CD8-positive, alpha-beta memory T cell (primary cell): ENCODE measurements at regions not wholly inside any gene's neighbourhood (a gene's known extent, or its start where the extent isn't known, plus 50 kb on each side); places are given as distances from the start of the nearest gene placed in this dataset.

Experiments
- CTCF ChIA-PET: fragments of 350-600 bp; sonication (Branson Sonifier 250); formaldehyde crosslinking; loops from one replicate; lab custom pipeline; 2021; ENCODE audit warnings: antibody characterized with exemption; lab: Charles Lee
- POLR2A ChIA-PET: fragments of 350-600 bp; sonication (Branson Sonifier 250); formaldehyde crosslinking; loops from one replicate; lab custom pipeline; 2021; ENCODE audit warnings: antibody characterized with exemption; lab: Charles Lee
- DNase-seq, 5 donors: peaks; one replicate each; pipeline versions ENCODE4 v3.0.0 to v3.0.0-alpha.2; 2020 to 2022; ENCODE audit warnings: mixed read lengths in 1 of 5
- H3K27ac ChIP-seq: one replicate; pipeline ENCODE4 v1.7.0; 2013; ENCODE audit warnings: low read depth, mild to moderate bottlenecking, low read length, moderate library complexity
- H3K27me3 ChIP-seq: 2 replicates; pipeline ENCODE4 v1.7.0; 2013; ENCODE audit warnings: low read length, mild to moderate bottlenecking; ENCODE audit not compliant: insufficient read depth, poor library complexity, severe bottlenecking
- H3K36me3 ChIP-seq: 2 replicates; pipeline ENCODE4 v1.7.0; 2013; ENCODE audit warnings: mild to moderate bottlenecking, low read length, moderate library complexity; ENCODE audit not compliant: insufficient read depth
- H3K4me1 ChIP-seq: 2 replicates; pipeline ENCODE4 v1.7.0; 2013; ENCODE audit warnings: mild to moderate bottlenecking, low read length, moderate library complexity; ENCODE audit not compliant: insufficient read depth
- H3K4me3 ChIP-seq: 2 replicates; pipeline ENCODE4 v1.7.0; 2013; ENCODE audit warnings: mild to moderate bottlenecking, low read length
- H3K9me3 ChIP-seq: 2 replicates; pipeline ENCODE4 v1.7.0; 2013; ENCODE audit warnings: mild to moderate bottlenecking, low read length
- H3K27ac Mint-ChIP-seq, 8 donors: one replicate each; pipeline ENCODE4 v1.8.0; 2020 to 2021; ENCODE audit warnings: mixed read lengths in 8 of 8, mild to moderate bottlenecking in 6 of 8, inconsistent platforms in 3 of 8, moderate library complexity in 3 of 8
- H3K27me3 Mint-ChIP-seq, 2 donors: one replicate each; pipeline ENCODE4 v1.8.0; 2020 to 2021; ENCODE audit warnings: mixed read lengths in 2 of 2, mild to moderate bottlenecking in 1 of 2, moderate library complexity in 1 of 2
- H3K36me3 Mint-ChIP-seq, 3 donors: one replicate each; pipeline ENCODE4 v1.8.0; 2020 to 2021; ENCODE audit warnings: mixed read lengths in 3 of 3, inconsistent platforms in 1 of 3, mild to moderate bottlenecking in 1 of 3
- H3K4me1 Mint-ChIP-seq, 3 donors: one replicate each; pipeline ENCODE4 v1.8.0; 2020 to 2021; ENCODE audit warnings: mixed read lengths in 3 of 3, inconsistent platforms in 1 of 3, mild to moderate bottlenecking in 1 of 3
- H3K4me3 Mint-ChIP-seq, 7 donors: one replicate each; pipeline ENCODE4 v1.8.0; 2020 to 2021; ENCODE audit warnings: mixed read lengths in 7 of 7, mild to moderate bottlenecking in 6 of 7, moderate library complexity in 4 of 7, inconsistent platforms in 2 of 7
- H3K9me3 Mint-ChIP-seq, 5 donors: one replicate each; pipeline ENCODE4 v1.8.0; 2020 to 2022; ENCODE audit warnings: mixed read lengths in 5 of 5, mild to moderate bottlenecking in 3 of 5, moderate library complexity in 2 of 5, inconsistent platforms in 1 of 5

DNA sequence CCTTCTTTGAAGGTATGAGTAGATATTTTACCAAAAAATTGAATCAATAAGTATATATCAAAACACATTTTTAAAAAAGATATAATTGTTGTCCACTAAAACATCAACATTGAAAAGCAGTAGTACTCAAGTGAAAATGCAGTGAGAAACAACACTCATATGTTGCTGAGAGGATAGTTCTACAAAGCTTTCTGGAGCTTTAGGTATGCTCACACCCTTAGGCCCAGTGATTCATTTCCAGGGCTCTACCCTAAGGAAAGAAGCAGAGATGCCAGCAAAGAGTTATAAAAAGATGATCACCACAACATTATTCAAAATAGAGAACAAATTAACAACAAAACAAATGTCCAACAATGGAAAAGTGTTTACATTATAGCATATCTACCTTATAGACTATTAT lies 197.3 kb upstream of the CCDC150 start:
- Histone ChIP-seq H3K4me1 (no peaks in the 10 kb centered on the region), H3K27ac (no peak overlapping the region), H3K4me3 (no peak overlapping the region), H3K36me3 (no peaks in the 10 kb centered on the region), H3K9me3 (no peaks in the 10 kb centered on the region), H3K27me3 (no peaks in the 10 kb centered on the region)
- no peak overlapping the region for H3K27ac Mint-ChIP-seq
- no peak overlapping the region for H3K4me3 Mint-ChIP-seq
- H3K9me3 Mint-ChIP-seq = peaks cover 0 to 4% (median 0%) of the 10 kb centered on the region in 5 donors
- no peaks in the 10 kb centered on the region for H3K4me1 Mint-ChIP-seq
- POLR2A ChIA-PET = no interaction called here
- no peaks in the 10 kb centered on the region for H3K36me3 Mint-ChIP-seq
- CTCF ChIA-PET = interaction anchor here (1.0 kb wide), 1 partner anchor 9 kb away, joined by 3 read pairs; no protein-coding TSS in a partner anchor
- peaks cover 3 to 13% of the 10 kb centered on the region in 2 donors for H3K27me3 Mint-ChIP-seq
- DNase-seq = no peak

GRCh38 chr2:196444442-196444841 lies 195.1 kb upstream of the CCDC150 start:
- DNase-seq = no peak
- peaks cover 0 to 4% (median 0%) of the 10 kb centered on the region in 5 donors for H3K9me3 Mint-ChIP-seq
- CTCF ChIA-PET = no interaction called here
- Histone ChIP-seq H3K36me3 (no peaks in the 10 kb centered on the region), H3K27me3 (no peaks in the 10 kb centered on the region), H3K27ac (no peak overlapping the region), H3K4me3 (no peak overlapping the region), H3K9me3 (no peaks in the 10 kb centered on the region), H3K4me1 (no peaks in the 10 kb centered on the region)
- no peak overlapping the region for H3K4me3 Mint-ChIP-seq
- H3K27me3 Mint-ChIP-seq = peaks cover 2 to 15% of the 10 kb centered on the region in 2 donors
- POLR2A ChIA-PET = no interaction called here
- H3K36me3 Mint-ChIP-seq = no peaks in the 10 kb centered on the region
- H3K27ac Mint-ChIP-seq = no peak overlapping the region
- no peaks in the 10 kb centered on the region for H3K4me1 Mint-ChIP-seq

DNA sequence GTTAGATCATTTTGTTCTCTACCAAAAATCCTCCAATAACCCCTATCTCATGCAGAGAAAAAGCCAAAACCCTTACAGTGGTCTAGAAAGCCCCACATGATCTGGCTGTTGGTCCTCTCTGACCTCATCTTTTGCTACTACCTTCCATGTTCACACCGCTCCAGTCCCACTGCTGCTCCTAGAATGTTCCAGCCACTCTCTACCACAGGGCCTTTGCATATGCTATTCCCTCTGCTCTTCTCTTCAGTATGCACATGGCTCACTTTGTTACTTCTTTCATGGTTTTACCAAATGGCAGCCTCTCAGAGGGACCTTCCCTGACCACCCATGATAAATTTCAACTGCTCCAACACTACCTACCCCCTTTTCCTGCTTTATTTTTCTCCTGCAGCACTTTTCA lies 193.5 kb upstream of the CCDC150 start:
- peaks cover 2 to 15% of the 10 kb centered on the region in 2 donors for H3K27me3 Mint-ChIP-seq
- H3K4me1 Mint-ChIP-seq = no peaks in the 10 kb centered on the region
- H3K27ac Mint-ChIP-seq = no peak overlapping the region
- no peaks in the 10 kb centered on the region for H3K36me3 Mint-ChIP-seq
- DNase-seq = no peak
- no peaks in the 10 kb centered on the region for H3K9me3 ChIP-seq
- no peak overlapping the region for H3K4me3 Mint-ChIP-seq
- POLR2A ChIA-PET = no interaction called here
- H3K9me3 Mint-ChIP-seq = peaks cover 0 to 4% (median 0%) of the 10 kb centered on the region in 5 donors
- no peaks in the 10 kb centered on the region for H3K36me3 ChIP-seq
- no peak overlapping the region for H3K4me3 ChIP-seq
- CTCF ChIA-PET = no interaction called here
- H3K27me3 ChIP-seq = no peaks in the 10 kb centered on the region
- no peaks in the 10 kb centered on the region for H3K4me1 ChIP-seq
- no peak overlapping the region for H3K27ac ChIP-seq

GRCh38 chr2:196448407-196449079 lies 191.0 kb upstream of the CCDC150 start:
- Histone ChIP-seq H3K4me3 (no peak overlapping the region), H3K4me1 (no peaks in the 10 kb centered on the region), H3K36me3 (no peaks in the 10 kb centered on the region), H3K27me3 (no peaks in the 10 kb centered on the region), H3K9me3 (no peaks in the 10 kb centered on the region), H3K27ac (no peak overlapping the region)
- POLR2A ChIA-PET = no interaction called here
- CTCF ChIA-PET = interaction anchor here (0.6 to 0.8 kb wide), 2 partner anchors 8 to 1456 kb away, joined by 3 read pairs; no protein-coding TSS in a partner anchor
- H3K9me3 Mint-ChIP-seq = peaks cover 0 to 4% (median 0%) of the 10 kb centered on the region in 5 donors
- no peak for DNase-seq
- H3K4me3 Mint-ChIP-seq = no peak overlapping the region
- peaks cover 2 to 16% of the 10 kb centered on the region in 2 donors for H3K27me3 Mint-ChIP-seq
- H3K27ac Mint-ChIP-seq = no peak overlapping the region
- no peaks in the 10 kb centered on the region for H3K36me3 Mint-ChIP-seq
- H3K4me1 Mint-ChIP-seq = no peaks in the 10 kb centered on the region

- no peaks in the 10 kb centered on the region for H3K4me1 Mint-ChIP-seq
These were observed 190.4 kb upstream of the CCDC150 start for GRCh38 chr2:196449083-196449482.

DNA sequence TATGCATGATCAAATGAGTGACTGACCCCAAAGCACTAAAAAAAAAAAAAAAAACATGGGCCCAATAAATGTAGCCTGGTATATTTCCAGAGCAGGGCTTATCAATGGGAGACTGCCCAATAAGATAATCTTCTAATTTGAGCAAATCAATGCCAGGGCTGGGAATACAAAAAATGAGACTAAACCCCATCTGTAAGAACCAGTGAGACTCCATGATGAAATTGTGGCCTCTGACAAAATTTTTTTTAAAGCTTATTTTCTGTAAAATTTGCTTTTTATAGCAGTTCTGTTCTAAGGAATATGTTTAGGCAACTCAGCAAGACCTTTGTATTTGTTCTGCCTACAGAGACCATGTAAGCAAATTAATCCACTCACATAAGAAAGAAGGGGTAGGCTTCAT lies 186.8 kb upstream of the CCDC150 start:
- Histone ChIP-seq H3K4me3 (no peak overlapping the region), H3K9me3 (no peaks in the 10 kb centered on the region), H3K27me3 (no peaks in the 10 kb centered on the region), H3K27ac (no peak overlapping the region), H3K36me3 (no peaks in the 10 kb centered on the region), H3K4me1 (no peaks in the 10 kb centered on the region)
- CTCF ChIA-PET = interaction anchor here (1.1 to 2.6 kb wide), 3 partner anchors 14 to 375 kb away, joined by 3 to 30 read pairs (median 4); no protein-coding TSS in a partner anchor
- Mint-ChIP-seq H3K36me3 (no peaks in the 10 kb centered on the region), H3K27me3 (peaks cover 13 to 33% of the 10 kb centered on the region in 2 donors), H3K4me1 (no peaks in the 10 kb centered on the region), H3K27ac (no peak overlapping the region), H3K4me3 (no peak overlapping the region), H3K9me3 (no peaks in the 10 kb centered on the region)
- DNase-seq = no peak
- POLR2A ChIA-PET = no interaction called here

More at GRCh38 chr2:196449083-196449482, 190.4 kb upstream of the CCDC150 start:
- ChIA-PET CTCF (no interaction called here), POLR2A (no interaction called here)
- H3K4me3 ChIP-seq = no peak overlapping the region
- H3K27ac ChIP-seq = no peak overlapping the region
- Mint-ChIP-seq H3K27me3 (peaks cover 2 to 19% of the 10 kb centered on the region in 2 donors), H3K9me3 (peaks cover 0 to 4% (median 0%) of the 10 kb centered on the region in 5 donors), H3K27ac (no peak overlapping the region), H3K4me3 (no peak overlapping the region), H3K36me3 (no peaks in the 10 kb centered on the region)
- DNase-seq = no peak
- H3K27me3 ChIP-seq = no peaks in the 10 kb centered on the region
- H3K36me3 ChIP-seq = no peaks in the 10 kb centered on the region
- no peaks in the 10 kb centered on the region for H3K4me1 ChIP-seq
- H3K9me3 ChIP-seq = no peaks in the 10 kb centered on the region

DNA sequence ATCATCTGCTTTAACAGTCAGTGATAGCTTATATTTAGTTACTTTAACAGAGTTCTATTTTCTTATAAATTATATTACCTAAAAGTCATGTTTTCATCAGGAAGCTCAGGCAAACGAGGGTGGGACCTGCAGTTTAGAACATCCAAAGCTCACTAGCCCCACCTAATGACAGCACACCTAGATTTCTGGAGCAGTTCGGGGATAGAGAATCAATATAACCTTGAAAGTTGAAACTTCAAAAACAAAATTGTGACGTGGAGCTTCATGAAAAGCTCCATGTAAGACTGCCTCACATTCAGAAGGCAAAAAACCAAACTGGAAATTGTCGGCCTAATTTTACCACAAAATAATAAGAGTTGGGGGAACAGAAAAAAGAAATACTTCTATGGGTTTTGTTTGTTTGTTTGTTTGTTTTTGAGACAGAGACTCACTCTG lies 185.9 kb upstream of the CCDC150 start:
- no peaks in the 10 kb centered on the region for H3K9me3 Mint-ChIP-seq
- Histone ChIP-seq H3K4me3 (no peak overlapping the region), H3K36me3 (no peaks in the 10 kb centered on the region), H3K27me3 (no peaks in the 10 kb centered on the region), H3K9me3 (no peaks in the 10 kb centered on the region), H3K4me1 (no peaks in the 10 kb centered on the region), H3K27ac (no peak overlapping the region)
- ChIA-PET POLR2A (no interaction called here), CTCF (interaction anchor here (0.7 to 2.6 kb wide), 11 partner anchors 13 to 390 kb away, joined by 3 to 30 read pairs (median 3); no protein-coding TSS in a partner anchor)
- no peaks in the 10 kb centered on the region for H3K36me3 Mint-ChIP-seq
- H3K27ac Mint-ChIP-seq = no peak overlapping the region
- H3K27me3 Mint-ChIP-seq = peaks cover 14 to 39% of the 10 kb centered on the region in 2 donors
- no peaks in the 10 kb centered on the region for H3K4me1 Mint-ChIP-seq
- no peak overlapping the region for H3K4me3 Mint-ChIP-seq
- peak in 4 of 5 donors; percentile 7 to 47 (median 17) for DNase-seq

DNA sequence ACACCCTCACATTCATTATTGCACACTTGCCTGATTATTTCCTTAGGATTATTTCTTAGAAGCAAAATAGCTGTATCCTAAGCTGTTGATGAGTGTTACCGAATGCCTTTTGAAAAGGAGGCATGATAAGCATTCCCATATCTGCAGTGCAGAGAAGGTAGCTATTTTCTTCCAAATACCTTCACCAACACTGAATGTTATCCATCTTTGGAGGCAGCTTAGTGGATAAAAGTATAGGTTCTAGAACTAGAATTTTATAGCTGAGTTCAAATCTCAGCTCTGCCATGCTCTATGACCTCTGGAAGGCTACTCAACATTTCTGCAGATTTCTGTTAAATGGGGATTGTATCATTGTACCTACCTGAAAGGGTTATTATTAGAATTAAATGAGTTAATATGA lies 185.0 kb upstream of the CCDC150 start:
- H3K27me3 ChIP-seq = peaks cover 7% of the 10 kb centered on the region
- Mint-ChIP-seq H3K27me3 (peaks cover 15 to 47% of the 10 kb centered on the region in 2 donors), H3K4me3 (no peak overlapping the region), H3K9me3 (no peaks in the 10 kb centered on the region), H3K27ac (no peak overlapping the region), H3K4me1 (peaks cover 4 to 8% (median 7%) of the 10 kb centered on the region in 3 donors), H3K36me3 (no peaks in the 10 kb centered on the region)
- H3K9me3 ChIP-seq = no peaks in the 10 kb centered on the region
- no peak for DNase-seq
- CTCF ChIA-PET = interaction anchor here (0.8 to 2.6 kb wide), 4 partner anchors 20 to 376 kb away, joined by 3 to 30 read pairs (median 4); no protein-coding TSS in a partner anchor
- no peak overlapping the region for H3K4me3 ChIP-seq
- no peaks in the 10 kb centered on the region for H3K36me3 ChIP-seq
- H3K27ac ChIP-seq = no peak overlapping the region
- H3K4me1 ChIP-seq = no peaks in the 10 kb centered on the region
- POLR2A ChIA-PET = no interaction called here
